ENCODE measurements at regions not wholly inside any gene's neighbourhood (a gene's known extent, or its start where the extent isn't known, plus 50 kb on each side); places are given as distances from the start of the nearest gene placed in this dataset.

DNA sequence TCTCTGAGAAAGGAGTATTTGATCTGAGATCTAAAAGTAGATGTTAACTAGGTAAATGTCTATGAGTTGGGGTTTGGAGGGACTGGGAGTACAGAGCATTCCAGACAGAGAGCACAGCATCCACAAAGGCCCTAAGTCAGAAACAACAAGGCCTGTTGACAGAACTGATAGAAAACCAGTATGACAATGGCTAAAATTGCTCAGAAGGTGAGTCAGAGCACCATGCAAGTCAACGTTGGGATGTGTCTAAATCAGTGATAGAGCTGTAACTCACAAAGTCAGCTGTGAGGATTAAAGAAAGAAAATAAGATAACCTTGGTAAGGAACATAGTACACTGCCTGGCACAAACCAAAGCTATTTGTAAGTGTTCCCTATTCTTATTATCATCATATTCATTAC, 124.0 kb downstream of the CETN3 start:
- H3K27ac ChIP-seq (replicated peaks): no peak overlapping the region
- no peak for DNase-seq (ENCODE audit: low read depth in 1 of 2, low spot score in 1 of 2)
- H3K4me3 ChIP-seq (replicated peaks; ENCODE audit: insufficient read depth, low read length): no peak overlapping the region
- TF ChIP-seq, protein P1, sequence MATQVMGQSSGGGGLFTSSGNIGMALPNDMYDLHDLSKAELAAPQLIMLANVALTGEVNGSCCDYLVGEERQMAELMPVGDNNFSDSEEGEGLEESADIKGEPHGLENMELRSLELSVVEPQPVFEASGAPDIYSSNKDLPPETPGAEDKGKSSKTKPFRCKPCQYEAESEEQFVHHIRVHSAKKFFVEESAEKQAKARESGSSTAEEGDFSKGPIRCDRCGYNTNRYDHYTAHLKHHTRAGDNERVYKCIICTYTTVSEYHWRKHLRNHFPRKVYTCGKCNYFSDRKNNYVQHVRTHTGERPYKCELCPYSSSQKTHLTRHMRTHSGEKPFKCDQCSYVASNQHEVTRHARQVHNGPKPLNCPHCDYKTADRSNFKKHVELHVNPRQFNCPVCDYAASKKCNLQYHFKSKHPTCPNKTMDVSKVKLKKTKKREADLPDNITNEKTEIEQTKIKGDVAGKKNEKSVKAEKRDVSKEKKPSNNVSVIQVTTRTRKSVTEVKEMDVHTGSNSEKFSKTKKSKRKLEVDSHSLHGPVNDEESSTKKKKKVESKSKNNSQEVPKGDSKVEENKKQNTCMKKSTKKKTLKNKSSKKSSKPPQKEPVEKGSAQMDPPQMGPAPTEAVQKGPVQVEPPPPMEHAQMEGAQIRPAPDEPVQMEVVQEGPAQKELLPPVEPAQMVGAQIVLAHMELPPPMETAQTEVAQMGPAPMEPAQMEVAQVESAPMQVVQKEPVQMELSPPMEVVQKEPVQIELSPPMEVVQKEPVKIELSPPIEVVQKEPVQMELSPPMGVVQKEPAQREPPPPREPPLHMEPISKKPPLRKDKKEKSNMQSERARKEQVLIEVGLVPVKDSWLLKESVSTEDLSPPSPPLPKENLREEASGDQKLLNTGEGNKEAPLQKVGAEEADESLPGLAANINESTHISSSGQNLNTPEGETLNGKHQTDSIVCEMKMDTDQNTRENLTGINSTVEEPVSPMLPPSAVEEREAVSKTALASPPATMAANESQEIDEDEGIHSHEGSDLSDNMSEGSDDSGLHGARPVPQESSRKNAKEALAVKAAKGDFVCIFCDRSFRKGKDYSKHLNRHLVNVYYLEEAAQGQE (IDR thresholded peaks at IDR 0.05; ENCODE audit: insufficient replicate concordance, low read depth): no peak
- TF ChIP-seq SPI1 (IDR thresholded peaks at IDR 0.05; ENCODE audit: borderline replicate concordance, low read depth): no peak
- no peak for TF ChIP-seq POLR2AphosphoS5 (IDR thresholded peaks at IDR 0.05; ENCODE audit: low read depth)
- no peak for TF ChIP-seq GABPA (IDR thresholded peaks at IDR 0.05; ENCODE audit: low read depth)
- TF ChIP-seq, protein P2, sequence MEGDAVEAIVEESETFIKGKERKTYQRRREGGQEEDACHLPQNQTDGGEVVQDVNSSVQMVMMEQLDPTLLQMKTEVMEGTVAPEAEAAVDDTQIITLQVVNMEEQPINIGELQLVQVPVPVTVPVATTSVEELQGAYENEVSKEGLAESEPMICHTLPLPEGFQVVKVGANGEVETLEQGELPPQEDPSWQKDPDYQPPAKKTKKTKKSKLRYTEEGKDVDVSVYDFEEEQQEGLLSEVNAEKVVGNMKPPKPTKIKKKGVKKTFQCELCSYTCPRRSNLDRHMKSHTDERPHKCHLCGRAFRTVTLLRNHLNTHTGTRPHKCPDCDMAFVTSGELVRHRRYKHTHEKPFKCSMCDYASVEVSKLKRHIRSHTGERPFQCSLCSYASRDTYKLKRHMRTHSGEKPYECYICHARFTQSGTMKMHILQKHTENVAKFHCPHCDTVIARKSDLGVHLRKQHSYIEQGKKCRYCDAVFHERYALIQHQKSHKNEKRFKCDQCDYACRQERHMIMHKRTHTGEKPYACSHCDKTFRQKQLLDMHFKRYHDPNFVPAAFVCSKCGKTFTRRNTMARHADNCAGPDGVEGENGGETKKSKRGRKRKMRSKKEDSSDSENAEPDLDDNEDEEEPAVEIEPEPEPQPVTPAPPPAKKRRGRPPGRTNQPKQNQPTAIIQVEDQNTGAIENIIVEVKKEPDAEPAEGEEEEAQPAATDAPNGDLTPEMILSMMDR (IDR thresholded peaks at IDR 0.05; ENCODE audit: insufficient read depth, low read length): no peak
- H3K27me3 ChIP-seq (ENCODE audit: insufficient read depth, poor library complexity, severe bottlenecking): no peaks in the 10 kb centered on the region

DNA sequence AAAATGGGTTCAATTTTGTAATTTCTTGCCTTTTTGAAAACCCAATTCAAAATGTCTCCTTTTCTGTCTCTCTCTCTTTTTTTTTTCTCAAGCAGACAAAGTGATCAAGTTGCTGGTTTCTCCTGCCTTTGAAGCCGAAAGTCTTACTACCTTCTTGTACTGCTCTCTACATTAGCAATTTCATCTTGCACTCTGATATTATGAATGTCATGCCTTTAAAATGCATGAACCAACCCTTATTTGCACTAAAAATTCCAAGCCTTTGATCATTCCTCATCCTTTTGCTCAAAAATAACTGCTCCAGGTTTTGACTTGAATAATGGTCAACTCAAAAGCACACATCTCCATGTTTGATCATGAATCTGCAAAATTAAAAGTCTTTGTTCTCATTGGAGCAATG, 125.2 kb downstream of the CETN3 start:
- Histone ChIP-seq H3K4me3 (replicated peaks; ENCODE audit: insufficient read depth, low read length) (no peak overlapping the region), H3K27ac (replicated peaks) (no peak overlapping the region), H3K27me3 (ENCODE audit: insufficient read depth, poor library complexity, severe bottlenecking) (no peaks in the 10 kb centered on the region)
- DNase-seq (ENCODE audit: low read depth in 1 of 2, low spot score in 1 of 2): no peak
- TF ChIP-seq, protein P2 (IDR thresholded peaks at IDR 0.05; ENCODE audit: insufficient read depth, low read length): no peak
- TF ChIP-seq POLR2AphosphoS5 (IDR thresholded peaks at IDR 0.05; ENCODE audit: low read depth) (no peak), GABPA (IDR thresholded peaks at IDR 0.05; ENCODE audit: low read depth) (no peak), SPI1 (IDR thresholded peaks at IDR 0.05; ENCODE audit: borderline replicate concordance, low read depth) (no peak)
- TF ChIP-seq, protein P1 (IDR thresholded peaks at IDR 0.05; ENCODE audit: insufficient replicate concordance, low read depth): no peak

DNA sequence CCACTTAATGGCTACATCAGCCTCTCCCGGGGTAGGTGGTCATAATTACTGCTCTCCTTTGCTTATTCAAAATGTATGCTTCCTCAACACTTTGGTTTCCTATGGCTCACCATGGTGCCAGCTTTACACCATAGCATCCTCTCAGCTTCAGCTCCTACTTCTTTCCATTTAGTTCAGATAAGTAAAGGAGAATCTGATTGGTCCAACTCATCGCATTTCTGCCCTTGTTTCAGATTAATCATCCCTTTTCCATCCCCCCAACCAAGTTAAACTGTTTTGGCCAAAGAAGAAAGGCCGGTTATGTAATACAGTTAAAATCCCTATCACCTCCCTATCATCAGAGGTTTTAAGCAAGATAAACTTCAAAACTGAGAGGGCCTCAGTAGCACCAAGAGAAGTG, 130.5 kb downstream of the CETN3 start:
- TF ChIP-seq POLR2AphosphoS5 (IDR thresholded peaks at IDR 0.05; ENCODE audit: low read depth): no peak
- TF ChIP-seq, protein P1 (IDR thresholded peaks at IDR 0.05; ENCODE audit: insufficient replicate concordance, low read depth): no peak
- TF ChIP-seq, protein P2 (IDR thresholded peaks at IDR 0.05; ENCODE audit: insufficient read depth, low read length): no peak
- TF ChIP-seq SPI1 (IDR thresholded peaks at IDR 0.05; ENCODE audit: borderline replicate concordance, low read depth): no peak
- TF ChIP-seq GABPA (IDR thresholded peaks at IDR 0.05; ENCODE audit: low read depth): no peak
- H3K27ac ChIP-seq (replicated peaks): no peak overlapping the region
- no peaks in the 10 kb centered on the region for H3K27me3 ChIP-seq (ENCODE audit: insufficient read depth, poor library complexity, severe bottlenecking)
- H3K4me3 ChIP-seq (replicated peaks; ENCODE audit: insufficient read depth, low read length): no peak overlapping the region
- no peak for DNase-seq (ENCODE audit: low read depth in 1 of 2, low spot score in 1 of 2)
